ENCODE measurements at regions not wholly inside any gene's neighbourhood (a gene's known extent, or its start where the extent isn't known, plus 50 kb on each side); places are given as distances from the start of the nearest gene placed in this dataset.

- Mint-ChIP-seq H3K4me1 (peaks cover 4% of the 10 kb centered on the region), H3K9me3 (no peaks in the 10 kb centered on the region), H3K27ac (ENCODE audit: unreplicated experiment) (no peak overlapping the region), H3K27me3 (ENCODE audit: low read depth) (peaks cover 3% of the 10 kb centered on the region), H3K4me3 (no peak overlapping the region), H3K36me3 (ENCODE audit: low read depth) (no peaks in the 10 kb centered on the region)
- no peak for DNase-seq (ENCODE audit: low read depth, low spot score)
- TF ChIP-seq CTCF (conservative IDR thresholded peaks at IDR 0.05): no peak
Measured at GRCh38 chr16:51062039-51062438, 89.0 kb downstream of the SALL1 start.

GRCh38 chr16:51061328-51061727 is 89.7 kb downstream of the SALL1 start:
- H3K27me3 Mint-ChIP-seq (ENCODE audit: low read depth): peaks cover 3% of the 10 kb centered on the region
- H3K9me3 Mint-ChIP-seq: no peaks in the 10 kb centered on the region
- H3K36me3 Mint-ChIP-seq (ENCODE audit: low read depth): no peaks in the 10 kb centered on the region
- TF ChIP-seq CTCF (conservative IDR thresholded peaks at IDR 0.05): no peak
- H3K27ac Mint-ChIP-seq (ENCODE audit: unreplicated experiment): no peak overlapping the region
- H3K4me3 Mint-ChIP-seq: no peak overlapping the region
- no peak for DNase-seq (ENCODE audit: low read depth, low spot score)
- peaks cover 4% of the 10 kb centered on the region for H3K4me1 Mint-ChIP-seq

GRCh38 chr16:51057969-51058337 is 93.1 kb downstream of the SALL1 start:
- Mint-ChIP-seq H3K27me3 (ENCODE audit: low read depth) (peaks cover 6% of the 10 kb centered on the region), H3K4me3 (no peak overlapping the region), H3K36me3 (ENCODE audit: low read depth) (no peaks in the 10 kb centered on the region), H3K4me1 (peaks cover 4% of the 10 kb centered on the region), H3K27ac (ENCODE audit: unreplicated experiment) (no peak overlapping the region), H3K9me3 (peaks cover 3% of the 10 kb centered on the region)
- DNase-seq (ENCODE audit: low read depth, low spot score): no peak
- TF ChIP-seq CTCF (conservative IDR thresholded peaks at IDR 0.05): no peak

- H3K27ac Mint-ChIP-seq (ENCODE audit: unreplicated experiment): no peak overlapping the region
Measured at GRCh38 chr16:51057102-51057793, 93.8 kb downstream of the SALL1 start.

GRCh38 chr16:51056331-51056730 is 94.7 kb downstream of the SALL1 start:
- H3K4me3 Mint-ChIP-seq: no peak overlapping the region

More at GRCh38 chr16:51057102-51057793, 93.8 kb downstream of the SALL1 start:
- Mint-ChIP-seq H3K4me3 (no peak overlapping the region), H3K9me3 (peaks cover 3% of the 10 kb centered on the region), H3K27me3 (ENCODE audit: low read depth) (peaks cover 6% of the 10 kb centered on the region), H3K4me1 (peaks cover 4% of the 10 kb centered on the region), H3K36me3 (ENCODE audit: low read depth) (no peaks in the 10 kb centered on the region)
- DNase-seq (ENCODE audit: low read depth, low spot score): no peak
- TF ChIP-seq CTCF (conservative IDR thresholded peaks at IDR 0.05): no peak

More at GRCh38 chr16:51056331-51056730, 94.7 kb downstream of the SALL1 start:
- H3K9me3 Mint-ChIP-seq: peaks cover 3% of the 10 kb centered on the region
- no peaks in the 10 kb centered on the region for H3K36me3 Mint-ChIP-seq (ENCODE audit: low read depth)
- peaks cover 4% of the 10 kb centered on the region for H3K4me1 Mint-ChIP-seq
- TF ChIP-seq CTCF (conservative IDR thresholded peaks at IDR 0.05): no peak
- H3K27me3 Mint-ChIP-seq (ENCODE audit: low read depth): peaks cover 3% of the 10 kb centered on the region
- no peak for DNase-seq (ENCODE audit: low read depth, low spot score)
- H3K27ac Mint-ChIP-seq (ENCODE audit: unreplicated experiment): no peak overlapping the region

All from neural crest cell (in vitro differentiated cells).